ENCODE measurements at regions not wholly inside any gene's neighbourhood (a gene's known extent, or its start where the extent isn't known, plus 50 kb on each side); places are given as distances from the start of the nearest gene placed in this dataset.

DNA sequence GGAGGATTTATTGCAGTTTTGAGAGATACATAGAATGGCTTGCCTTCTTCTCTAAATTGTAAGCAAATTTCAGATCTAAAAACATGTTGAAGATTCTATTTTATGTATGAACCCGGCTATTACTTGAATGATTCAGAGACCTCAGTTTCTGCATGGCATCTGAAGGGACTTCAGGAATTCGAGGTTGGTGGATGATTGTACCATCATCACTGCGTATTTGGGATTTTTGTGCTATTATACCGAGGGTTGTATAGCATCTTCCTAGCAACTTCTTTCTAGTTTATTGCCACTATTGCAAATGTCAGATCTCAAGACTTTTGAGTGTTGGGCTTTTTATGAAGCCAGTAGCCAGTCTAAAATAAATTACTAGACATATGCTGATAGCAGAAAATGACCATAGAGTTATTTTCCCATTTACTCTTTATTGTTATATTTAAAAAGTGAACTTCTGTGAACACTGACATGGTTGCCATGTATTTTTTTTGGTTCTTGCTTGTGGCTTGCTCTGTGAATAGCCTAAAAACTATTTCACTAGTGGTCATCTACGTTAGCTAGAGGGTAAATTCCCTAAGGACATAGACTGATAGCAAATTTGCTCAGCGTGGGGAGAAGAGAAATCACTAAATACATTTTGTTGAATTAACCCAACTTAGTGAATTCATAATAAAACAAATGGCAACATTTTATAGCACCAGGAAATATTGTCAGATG, 70.6 kb upstream of the KLF12 start:
- DNase-seq (ENCODE audit: low spot score) = no peak
- TF ChIP-seq, protein P1, sequence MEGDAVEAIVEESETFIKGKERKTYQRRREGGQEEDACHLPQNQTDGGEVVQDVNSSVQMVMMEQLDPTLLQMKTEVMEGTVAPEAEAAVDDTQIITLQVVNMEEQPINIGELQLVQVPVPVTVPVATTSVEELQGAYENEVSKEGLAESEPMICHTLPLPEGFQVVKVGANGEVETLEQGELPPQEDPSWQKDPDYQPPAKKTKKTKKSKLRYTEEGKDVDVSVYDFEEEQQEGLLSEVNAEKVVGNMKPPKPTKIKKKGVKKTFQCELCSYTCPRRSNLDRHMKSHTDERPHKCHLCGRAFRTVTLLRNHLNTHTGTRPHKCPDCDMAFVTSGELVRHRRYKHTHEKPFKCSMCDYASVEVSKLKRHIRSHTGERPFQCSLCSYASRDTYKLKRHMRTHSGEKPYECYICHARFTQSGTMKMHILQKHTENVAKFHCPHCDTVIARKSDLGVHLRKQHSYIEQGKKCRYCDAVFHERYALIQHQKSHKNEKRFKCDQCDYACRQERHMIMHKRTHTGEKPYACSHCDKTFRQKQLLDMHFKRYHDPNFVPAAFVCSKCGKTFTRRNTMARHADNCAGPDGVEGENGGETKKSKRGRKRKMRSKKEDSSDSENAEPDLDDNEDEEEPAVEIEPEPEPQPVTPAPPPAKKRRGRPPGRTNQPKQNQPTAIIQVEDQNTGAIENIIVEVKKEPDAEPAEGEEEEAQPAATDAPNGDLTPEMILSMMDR (IDR thresholded peaks at IDR 0.05; ENCODE audit: extremely low read depth, missing control alignments) = no peak

DNA sequence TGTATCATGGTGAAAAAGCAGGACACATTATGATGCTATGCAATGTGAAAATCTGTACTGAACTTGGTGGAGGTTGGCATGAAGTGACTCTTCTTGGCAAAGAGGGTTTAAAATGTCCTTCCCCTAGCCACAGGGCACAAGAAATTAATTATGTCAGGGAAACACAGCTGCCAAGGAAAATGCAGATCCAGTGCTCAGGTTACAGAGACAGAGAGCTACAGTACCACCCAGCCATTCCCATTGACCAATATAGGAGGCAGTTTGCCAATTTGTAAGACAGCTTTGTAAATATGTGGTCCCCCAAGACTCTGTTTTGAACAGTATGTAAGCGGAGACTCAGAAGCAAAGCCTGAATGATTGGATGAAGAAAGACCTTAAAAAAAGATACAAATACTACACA, 69.4 kb upstream of the KLF12 start:
- no peak for DNase-seq (ENCODE audit: low spot score)
- TF ChIP-seq, protein P1 (IDR thresholded peaks at IDR 0.05; ENCODE audit: extremely low read depth, missing control alignments) = no peak

DNA sequence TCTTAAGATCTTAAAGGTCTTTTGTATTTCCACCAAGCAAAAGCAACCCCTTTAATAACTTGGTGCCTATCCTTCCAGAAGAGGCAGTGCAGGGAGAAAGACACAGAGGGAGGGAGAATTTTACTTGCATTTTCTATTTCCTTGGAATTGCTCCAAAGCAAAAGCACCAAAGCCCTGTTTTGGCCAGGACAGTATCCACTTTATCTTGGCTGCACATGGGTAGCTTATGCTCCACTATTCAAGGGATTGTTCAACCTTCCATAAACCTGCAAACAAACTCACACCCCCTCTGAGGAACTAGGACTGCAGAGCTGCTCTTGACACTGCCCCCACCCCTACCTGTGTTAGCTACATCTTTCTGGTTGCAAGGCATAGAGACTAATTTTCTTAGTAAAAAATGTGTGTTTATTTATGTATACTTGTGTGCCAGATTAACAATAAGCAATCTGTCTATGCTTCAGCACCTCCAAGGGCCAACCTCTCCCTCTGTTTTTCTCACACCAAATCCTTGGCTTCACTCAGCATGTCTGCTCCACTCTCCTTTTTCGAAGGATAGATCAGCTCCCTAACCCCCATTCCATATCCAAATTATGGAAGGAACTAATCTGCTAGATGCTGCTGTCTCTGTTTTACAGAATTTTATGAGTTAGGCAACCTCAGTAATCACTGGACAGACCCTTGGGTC, 68.1 kb upstream of the KLF12 start:
- no peak for DNase-seq (ENCODE audit: low spot score)
- TF ChIP-seq, protein P1 (IDR thresholded peaks at IDR 0.05; ENCODE audit: extremely low read depth, missing control alignments) = no peak

DNA sequence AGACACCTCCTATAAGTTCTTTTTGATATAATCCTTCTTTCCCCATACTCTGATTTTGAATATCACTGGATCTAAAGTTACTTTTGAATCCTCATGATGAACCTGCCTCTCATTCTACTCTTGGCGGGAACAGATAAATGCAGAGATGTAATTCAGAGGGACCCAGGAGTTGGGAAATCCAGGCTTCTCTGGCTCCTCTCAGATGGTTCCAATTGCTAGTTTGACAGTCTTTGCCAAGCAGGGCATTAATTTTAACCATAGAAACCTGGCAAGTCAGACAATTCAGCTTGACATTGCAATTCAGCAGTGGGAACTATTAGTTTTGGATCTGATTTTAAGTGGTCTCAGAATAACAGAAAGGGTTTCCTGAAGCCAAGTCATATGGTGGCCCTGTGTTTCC, 67.3 kb upstream of the KLF12 start:
- DNase-seq (ENCODE audit: low spot score) = no peak

DNA sequence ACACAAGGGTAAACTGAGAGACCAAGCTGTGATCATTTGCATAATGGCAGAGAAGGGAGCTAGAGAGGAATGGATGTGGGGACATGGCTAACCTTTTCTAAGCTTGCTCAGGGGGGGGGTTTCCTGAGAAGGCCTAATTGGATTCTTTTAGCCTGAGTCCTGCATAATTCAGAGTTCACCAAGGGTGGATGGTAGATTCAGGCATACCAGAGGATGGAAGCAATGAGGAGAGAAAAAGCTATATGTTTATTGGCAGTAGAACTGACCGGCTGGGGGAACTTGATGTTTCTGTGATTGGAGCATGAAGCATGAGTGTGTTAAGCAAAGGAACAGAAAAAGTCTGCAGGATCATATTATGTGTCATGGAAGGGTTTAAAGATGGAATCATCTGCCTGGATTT, 65.9 kb upstream of the KLF12 start:
- no peak for DNase-seq (ENCODE audit: low spot score)
- TF ChIP-seq, protein P1 (IDR thresholded peaks at IDR 0.05; ENCODE audit: extremely low read depth, missing control alignments) = no peak

More for the DNA sequence above, 67.3 kb upstream of the KLF12 start:
- TF ChIP-seq, protein P1 (IDR thresholded peaks at IDR 0.05; ENCODE audit: extremely low read depth, missing control alignments) = no peak

DNA sequence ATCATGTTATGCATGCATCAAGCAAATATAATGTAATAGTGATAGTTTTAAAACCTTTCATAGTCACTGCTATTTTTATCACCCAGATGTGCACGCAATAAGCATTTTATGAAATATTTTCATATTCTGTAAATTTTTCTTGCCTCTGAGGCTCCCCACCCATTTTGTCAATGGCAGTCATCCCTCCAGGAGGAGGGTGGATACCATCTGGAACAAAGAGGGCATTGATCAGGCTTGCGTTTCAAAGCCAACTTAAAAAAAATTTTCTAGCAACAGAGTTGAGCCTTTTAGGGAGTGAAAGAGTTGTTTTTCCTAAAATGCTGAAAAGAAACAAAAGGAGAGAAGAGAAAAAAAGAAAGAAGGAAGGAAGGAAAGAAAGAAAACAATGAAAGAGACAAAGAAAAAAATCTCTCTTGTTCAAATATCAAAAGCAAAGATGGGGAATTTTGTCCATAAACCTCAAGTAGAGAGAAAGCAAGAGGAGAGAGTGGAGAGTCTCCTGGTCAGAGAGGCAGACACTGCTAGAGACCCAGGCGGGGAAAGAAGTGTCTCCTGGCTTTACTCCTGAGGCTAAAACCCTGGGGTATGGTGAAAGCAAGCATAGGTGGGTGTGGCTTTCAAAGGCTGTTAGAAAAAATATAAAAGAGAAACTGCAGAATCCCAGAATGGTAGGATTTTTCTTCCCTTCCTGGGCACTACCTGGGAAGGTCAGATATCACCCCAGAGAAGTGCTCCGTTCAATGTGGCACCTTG, 63.6 kb upstream of the KLF12 start:
- TF ChIP-seq, protein P1 (IDR thresholded peaks at IDR 0.05; ENCODE audit: extremely low read depth, missing control alignments) = no peak
- no peak for DNase-seq (ENCODE audit: low spot score)

DNA sequence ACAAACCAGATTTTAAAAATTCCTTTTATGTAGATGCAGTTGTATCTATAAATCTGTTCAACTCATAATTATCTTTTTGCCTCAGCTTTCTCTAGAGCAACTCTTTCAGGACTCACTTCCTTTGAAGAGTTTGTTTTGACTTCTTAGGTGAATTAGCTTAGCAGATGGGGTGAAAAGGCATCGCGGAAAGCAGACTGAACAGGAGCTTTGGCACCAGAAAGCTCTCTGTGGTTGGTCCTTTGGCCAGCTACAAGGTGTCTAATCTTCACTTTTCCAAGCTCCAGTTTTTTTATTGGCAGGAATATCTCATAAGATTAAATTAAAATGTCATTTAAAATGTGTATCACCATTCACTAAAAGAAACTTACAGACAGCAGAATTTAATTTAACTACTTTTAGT, 60.6 kb upstream of the KLF12 start:
- TF ChIP-seq, protein P1 (IDR thresholded peaks at IDR 0.05; ENCODE audit: extremely low read depth, missing control alignments) = no peak
- DNase-seq (ENCODE audit: low spot score) = no peak
